ENCODE measurements at regions not wholly inside any gene's neighbourhood (a gene's known extent, or its start where the extent isn't known, plus 50 kb on each side); places are given as distances from the start of the nearest gene placed in this dataset.

DNA sequence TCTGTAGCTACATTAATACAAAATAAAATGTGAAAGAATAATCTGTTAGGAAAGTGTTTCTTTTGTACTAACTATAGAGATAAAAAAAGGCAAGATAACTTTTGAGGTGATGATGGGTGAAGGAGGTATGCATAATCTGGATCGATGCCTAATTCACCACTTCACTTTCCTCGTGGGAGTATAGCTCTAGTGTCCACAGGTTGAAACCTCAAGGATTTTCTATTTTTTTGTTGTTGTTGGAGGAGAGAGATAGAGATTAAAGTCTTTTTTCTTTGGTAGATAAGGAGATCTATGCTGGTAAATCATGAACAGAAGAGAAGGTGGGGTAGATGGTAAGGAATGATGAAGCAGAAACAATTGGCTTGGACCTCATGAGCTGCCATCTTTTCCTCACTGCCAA lies 635.3 kb upstream of the ZEB2 start:
- H3K9me3 ChIP-seq, result no peaks in the 10 kb centered on the region
- H3K4me3 ChIP-seq (ENCODE audit: low read depth in 1 of 2, low read length in 1 of 2), result no peak overlapping the region
- H3K27me3 ChIP-seq, result no peaks in the 10 kb centered on the region
- TF ChIP-seq, protein P1, sequence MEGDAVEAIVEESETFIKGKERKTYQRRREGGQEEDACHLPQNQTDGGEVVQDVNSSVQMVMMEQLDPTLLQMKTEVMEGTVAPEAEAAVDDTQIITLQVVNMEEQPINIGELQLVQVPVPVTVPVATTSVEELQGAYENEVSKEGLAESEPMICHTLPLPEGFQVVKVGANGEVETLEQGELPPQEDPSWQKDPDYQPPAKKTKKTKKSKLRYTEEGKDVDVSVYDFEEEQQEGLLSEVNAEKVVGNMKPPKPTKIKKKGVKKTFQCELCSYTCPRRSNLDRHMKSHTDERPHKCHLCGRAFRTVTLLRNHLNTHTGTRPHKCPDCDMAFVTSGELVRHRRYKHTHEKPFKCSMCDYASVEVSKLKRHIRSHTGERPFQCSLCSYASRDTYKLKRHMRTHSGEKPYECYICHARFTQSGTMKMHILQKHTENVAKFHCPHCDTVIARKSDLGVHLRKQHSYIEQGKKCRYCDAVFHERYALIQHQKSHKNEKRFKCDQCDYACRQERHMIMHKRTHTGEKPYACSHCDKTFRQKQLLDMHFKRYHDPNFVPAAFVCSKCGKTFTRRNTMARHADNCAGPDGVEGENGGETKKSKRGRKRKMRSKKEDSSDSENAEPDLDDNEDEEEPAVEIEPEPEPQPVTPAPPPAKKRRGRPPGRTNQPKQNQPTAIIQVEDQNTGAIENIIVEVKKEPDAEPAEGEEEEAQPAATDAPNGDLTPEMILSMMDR (IDR thresholded peaks at IDR 0.05), result no peak
- H3K27ac ChIP-seq, result no peak overlapping the region
- H3K4me1 ChIP-seq (ENCODE audit: control insufficient read depth in 1 of 2, insufficient read depth in 1 of 2, low read depth in 1 of 2, low read length in 1 of 2), result peaks cover 3% of the 10 kb centered on the region in 2 experiments
- H3K36me3 ChIP-seq, result no peaks in the 10 kb centered on the region

DNA sequence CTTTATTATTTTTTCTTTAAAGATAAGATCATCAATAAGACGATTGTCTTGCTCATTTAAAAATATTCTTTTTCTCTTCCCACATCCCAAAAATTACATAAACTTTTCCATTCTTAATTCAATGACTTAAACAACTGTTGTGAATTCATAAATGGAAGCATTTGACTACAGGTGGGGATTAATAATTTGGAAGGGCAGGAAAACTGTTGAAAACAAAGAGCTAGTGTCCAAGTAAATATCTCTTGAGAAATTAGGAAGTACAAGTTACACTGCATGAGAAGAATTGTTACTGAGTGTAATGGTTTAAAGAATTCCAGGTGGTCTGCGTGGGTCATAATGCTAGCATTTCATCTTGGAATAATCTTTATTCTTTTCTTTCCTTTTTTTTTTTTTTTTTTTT lies 634.8 kb upstream of the ZEB2 start:
- no peaks in the 10 kb centered on the region for H3K27me3 ChIP-seq
- H3K9me3 ChIP-seq, result no peaks in the 10 kb centered on the region
- TF ChIP-seq, protein P1 (IDR thresholded peaks at IDR 0.05), result no peak
- H3K4me1 ChIP-seq (ENCODE audit: control insufficient read depth in 1 of 2, insufficient read depth in 1 of 2, low read depth in 1 of 2, low read length in 1 of 2), result peaks cover 3% of the 10 kb centered on the region in 2 experiments
- no peaks in the 10 kb centered on the region for H3K36me3 ChIP-seq
- H3K27ac ChIP-seq, result no peak overlapping the region
- no peak overlapping the region for H3K4me3 ChIP-seq (ENCODE audit: low read depth in 1 of 2, low read length in 1 of 2)

DNA sequence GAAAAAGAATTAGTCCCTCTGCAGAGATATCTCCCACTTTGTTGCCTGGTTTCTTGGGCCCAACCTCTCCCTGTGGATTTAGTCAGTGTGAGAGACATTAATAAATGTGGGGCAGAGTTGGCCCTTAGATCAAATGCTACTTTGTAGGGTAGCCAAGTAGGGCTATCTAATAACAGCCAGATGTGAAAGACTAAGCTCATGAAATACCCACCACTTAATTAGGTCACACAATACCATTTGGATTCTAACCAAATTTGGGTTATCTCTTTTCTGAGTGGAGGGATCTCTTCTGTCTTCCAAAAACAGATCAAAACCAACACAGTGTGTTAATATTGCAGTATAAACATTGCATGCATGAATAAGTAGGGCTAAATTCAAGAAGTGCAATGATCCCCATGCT lies 626.8 kb upstream of the ZEB2 start:
- no peak overlapping the region for H3K27ac ChIP-seq
- H3K27me3 ChIP-seq, result no peaks in the 10 kb centered on the region
- no peaks in the 10 kb centered on the region for H3K9me3 ChIP-seq
- no peaks in the 10 kb centered on the region for H3K36me3 ChIP-seq
- TF ChIP-seq, protein P1 (IDR thresholded peaks at IDR 0.05), result no peak
- no peak overlapping the region for H3K4me3 ChIP-seq (ENCODE audit: low read depth in 1 of 2, low read length in 1 of 2)
- H3K4me1 ChIP-seq (ENCODE audit: control insufficient read depth in 1 of 2, insufficient read depth in 1 of 2, low read depth in 1 of 2, low read length in 1 of 2), result no peaks in the 10 kb centered on the region

DNA sequence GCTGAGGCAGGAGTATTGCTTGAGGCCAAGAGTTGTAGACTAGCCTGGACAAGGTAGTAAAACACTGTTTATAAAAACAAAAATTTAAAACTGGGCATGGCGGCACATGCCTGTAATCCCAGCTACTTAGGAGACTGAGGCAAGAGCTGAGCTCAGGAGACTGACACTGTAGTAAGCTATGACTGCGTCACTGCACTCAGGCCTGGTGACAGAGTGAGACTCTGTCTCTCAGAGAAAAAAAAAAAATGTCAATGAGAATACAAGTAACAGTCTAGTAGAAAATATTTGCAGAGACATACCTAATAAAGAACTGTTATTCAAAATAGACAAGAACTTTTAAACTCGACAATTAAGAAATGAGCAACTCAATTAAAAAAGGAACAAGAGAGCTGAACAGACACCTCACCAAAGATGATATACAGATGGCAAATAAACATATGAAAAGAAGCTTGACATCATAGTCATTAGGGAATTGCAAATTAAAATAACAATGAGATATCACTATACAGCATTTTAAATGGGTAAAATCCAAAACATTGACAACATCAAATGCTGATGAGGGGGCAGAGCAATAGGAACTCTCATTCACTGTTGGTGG lies 624.3 kb upstream of the ZEB2 start:
- H3K4me1 ChIP-seq (ENCODE audit: control insufficient read depth in 1 of 2, insufficient read depth in 1 of 2, low read depth in 1 of 2, low read length in 1 of 2), result no peaks in the 10 kb centered on the region
- no peak overlapping the region for H3K4me3 ChIP-seq (ENCODE audit: low read depth in 1 of 2, low read length in 1 of 2)
- H3K27me3 ChIP-seq, result no peaks in the 10 kb centered on the region
- TF ChIP-seq, protein P1 (IDR thresholded peaks at IDR 0.05), result no peak
- H3K9me3 ChIP-seq, result no peaks in the 10 kb centered on the region
- H3K27ac ChIP-seq, result no peak overlapping the region
- no peaks in the 10 kb centered on the region for H3K36me3 ChIP-seq

DNA sequence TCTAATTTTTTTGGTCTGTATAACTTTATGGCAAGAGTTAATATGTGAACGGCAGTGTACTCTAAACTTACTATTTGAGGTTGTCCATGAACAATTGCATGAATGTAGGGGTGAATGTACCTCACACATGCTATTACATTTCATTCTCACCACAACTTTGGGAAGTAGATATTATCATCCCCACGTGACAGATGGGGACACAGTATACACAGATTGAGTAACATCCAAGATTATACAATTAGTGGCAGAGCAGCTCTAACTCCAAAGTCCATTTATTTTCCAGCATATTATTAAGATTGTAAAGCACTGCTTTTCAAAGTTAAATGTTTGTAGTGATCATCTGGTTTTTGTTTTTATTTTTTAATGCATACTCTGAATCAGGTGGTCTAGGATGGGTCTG lies 622.1 kb upstream of the ZEB2 start:
- Histone ChIP-seq H3K27ac (no peak overlapping the region), H3K27me3 (no peaks in the 10 kb centered on the region), H3K4me1 (ENCODE audit: control insufficient read depth in 1 of 2, insufficient read depth in 1 of 2, low read depth in 1 of 2, low read length in 1 of 2) (no peaks in the 10 kb centered on the region), H3K36me3 (no peaks in the 10 kb centered on the region), H3K9me3 (no peaks in the 10 kb centered on the region), H3K4me3 (ENCODE audit: low read depth in 1 of 2, low read length in 1 of 2) (no peak overlapping the region)
- TF ChIP-seq, protein P1 (IDR thresholded peaks at IDR 0.05), result no peak

DNA sequence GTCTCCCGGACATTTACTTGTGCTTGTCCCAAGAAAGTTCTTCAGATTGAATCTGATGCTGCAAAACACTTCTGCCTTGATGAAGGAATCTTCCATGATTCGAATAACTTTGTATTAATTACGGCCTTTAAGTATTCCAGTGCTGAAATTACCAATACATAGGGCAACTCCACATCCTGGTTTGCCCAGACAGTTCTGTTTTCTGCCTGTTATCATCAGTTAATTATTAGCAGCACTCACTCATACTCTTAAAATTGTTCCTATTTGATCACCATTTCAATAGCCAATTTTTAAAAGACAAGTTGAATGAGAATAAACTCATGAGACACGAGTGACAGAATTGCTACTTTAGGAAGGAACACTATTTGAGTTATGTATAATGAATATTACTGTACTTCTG lies 620.7 kb upstream of the ZEB2 start:
- H3K36me3 ChIP-seq, result no peaks in the 10 kb centered on the region
- H3K27me3 ChIP-seq, result no peaks in the 10 kb centered on the region
- no peaks in the 10 kb centered on the region for H3K4me1 ChIP-seq (ENCODE audit: control insufficient read depth in 1 of 2, insufficient read depth in 1 of 2, low read depth in 1 of 2, low read length in 1 of 2)
- no peak overlapping the region for H3K4me3 ChIP-seq (ENCODE audit: low read depth in 1 of 2, low read length in 1 of 2)
- TF ChIP-seq, protein P1 (IDR thresholded peaks at IDR 0.05), result no peak
- H3K27ac ChIP-seq, result no peak overlapping the region
- H3K9me3 ChIP-seq, result no peaks in the 10 kb centered on the region

Measured in neutrophil (primary cell).